ENCODE measurements at regions not wholly inside any gene's neighbourhood (a gene's known extent, or its start where the extent isn't known, plus 50 kb on each side); places are given as distances from the start of the nearest gene placed in this dataset.

- DNase-seq (ENCODE audit: low spot score) = no peak
- no peak for TF ChIP-seq CTCF (IDR thresholded peaks at IDR 0.05; ENCODE audit: extremely low read depth, missing control alignments)
Observed at GRCh38 chr6:33857093-33857931, 53.5 kb upstream of the MLN start.

GRCh38 chr6:33856655-33857054, 52.9 kb upstream of the MLN start:
- DNase-seq (ENCODE audit: low spot score) = no peak
- no peak for TF ChIP-seq CTCF (IDR thresholded peaks at IDR 0.05; ENCODE audit: extremely low read depth, missing control alignments)

- DNase-seq (ENCODE audit: low spot score) = no peak
- TF ChIP-seq CTCF (IDR thresholded peaks at IDR 0.05; ENCODE audit: extremely low read depth, missing control alignments) = no peak
Observed at GRCh38 chr6:33856031-33856590, 52.3 kb upstream of the MLN start.

- DNase-seq (ENCODE audit: low spot score) = no peak
- TF ChIP-seq CTCF (IDR thresholded peaks at IDR 0.05; ENCODE audit: extremely low read depth, missing control alignments) = no peak
Observed at GRCh38 chr6:33854572-33855030, 50.8 kb upstream of the MLN start.

- no peak for DNase-seq (ENCODE audit: low spot score)
- TF ChIP-seq CTCF (IDR thresholded peaks at IDR 0.05; ENCODE audit: extremely low read depth, missing control alignments) = no peak
Observed at GRCh38 chr6:33853736-33854135, 49.9 kb upstream of the MLN start.
